WTC11 (cell line): ENCODE measurements at regions not wholly inside any gene's neighbourhood (a gene's known extent, or its start where the extent isn't known, plus 50 kb on each side); places are given as distances from the start of the nearest gene placed in this dataset.

Experiments used
- E2F1 ChIP-seq: sonication (generic); formaldehyde crosslinking; IDR thresholded peaks from 2 replicates; pipeline ENCODE4 v1.8.0; 2022; ENCODE audit warnings: mild to moderate bottlenecking, missing genetic modification reagents
- FOXJ3 ChIP-seq: sonication (generic); formaldehyde crosslinking; IDR thresholded peaks from 2 replicates; pipeline ENCODE4 v1.9.0; 2021; ENCODE audit warnings: missing genetic modification reagents, mild to moderate bottlenecking, borderline replicate concordance
- JUN ChIP-seq: sonication (generic); formaldehyde crosslinking; IDR thresholded peaks from 2 replicates; pipeline ENCODE4 v1.8.0; 2023; ENCODE audit warnings: mild to moderate bottlenecking, missing genetic modification reagents
- RELA ChIP-seq: sonication (generic); formaldehyde crosslinking; IDR thresholded peaks from 2 replicates; pipeline ENCODE4 v1.8.1; 2022; ENCODE audit warnings: missing genetic modification reagents, mild to moderate bottlenecking, borderline replicate concordance
- STAT6 ChIP-seq: sonication (generic); formaldehyde crosslinking; conservative IDR thresholded peaks from 2 replicates; pipeline ENCODE4 v1.8.1; 2023; ENCODE audit warnings: mild to moderate bottlenecking, low read depth, missing genetic modification reagents, moderate library complexity
- TEAD4 ChIP-seq: sonication (generic); formaldehyde crosslinking; IDR thresholded peaks from 2 replicates; pipeline ENCODE4 v1.8.0; 2022; ENCODE audit warnings: mild to moderate bottlenecking, missing genetic modification reagents
- ZNF121 ChIP-seq: sonication (generic); formaldehyde crosslinking; IDR thresholded peaks from 2 replicates; pipeline ENCODE4 v1.8.0; 2023; ENCODE audit warnings: missing genetic modification reagents
- ZNF396 ChIP-seq: fragments of 250-450 bp; sonication (Bioruptor Pico); IDR thresholded peaks from 2 replicates; pipeline ENCODE4 v1.8.0; 2021; ENCODE audit warnings: mild to moderate bottlenecking, moderate library complexity, borderline replicate concordance
- TF ChIP-seq, protein P1 (sequence below): fragments of 200-600 bp; IDR thresholded peaks from 2 replicates; pipeline ENCODE4 v1.8.0; 2022; ENCODE audit warnings: antibody characterized with exemption
- TF ChIP-seq, protein P2 (sequence below): fragments of 250-450 bp; sonication (Bioruptor Pico); IDR thresholded peaks from 2 replicates; pipeline ENCODE4 v1.9.0; 2021; ENCODE audit warnings: mild to moderate bottlenecking
- TF ChIP-seq, protein P3 (sequence below): sonication (generic); formaldehyde crosslinking; IDR thresholded peaks from 2 replicates; pipeline ENCODE4 v1.8.1; 2023; ENCODE audit warnings: mild to moderate bottlenecking, missing genetic modification reagents, moderate library complexity
- TF ChIP-seq, protein P4 (sequence below): sonication (generic); formaldehyde crosslinking; IDR thresholded peaks from 2 replicates; pipeline ENCODE4 v1.8.1; 2023; ENCODE audit warnings: mild to moderate bottlenecking, moderate library complexity, missing genetic modification reagents

DNA sequence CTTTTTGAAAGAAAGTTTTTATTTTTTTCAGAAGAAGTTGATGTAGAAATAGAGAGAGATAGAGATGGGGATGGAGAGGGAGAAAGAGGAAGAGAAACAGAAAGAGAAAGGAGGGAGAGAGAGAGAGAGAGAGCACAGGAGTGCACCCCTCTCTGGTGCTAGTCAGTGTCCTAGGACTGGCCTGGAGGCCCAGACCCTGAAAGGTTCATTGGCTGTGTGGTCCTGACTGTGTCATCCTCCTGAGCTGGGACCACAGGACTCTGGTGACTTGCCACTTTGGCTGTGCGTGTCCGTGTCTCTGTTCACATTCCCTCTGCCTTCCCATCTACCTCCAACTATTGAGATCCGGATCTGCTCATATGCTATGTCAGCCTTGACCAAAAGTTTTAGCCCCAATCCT lies 62.1 kb upstream of the SHH start:
- TF ChIP-seq, protein P1, sequence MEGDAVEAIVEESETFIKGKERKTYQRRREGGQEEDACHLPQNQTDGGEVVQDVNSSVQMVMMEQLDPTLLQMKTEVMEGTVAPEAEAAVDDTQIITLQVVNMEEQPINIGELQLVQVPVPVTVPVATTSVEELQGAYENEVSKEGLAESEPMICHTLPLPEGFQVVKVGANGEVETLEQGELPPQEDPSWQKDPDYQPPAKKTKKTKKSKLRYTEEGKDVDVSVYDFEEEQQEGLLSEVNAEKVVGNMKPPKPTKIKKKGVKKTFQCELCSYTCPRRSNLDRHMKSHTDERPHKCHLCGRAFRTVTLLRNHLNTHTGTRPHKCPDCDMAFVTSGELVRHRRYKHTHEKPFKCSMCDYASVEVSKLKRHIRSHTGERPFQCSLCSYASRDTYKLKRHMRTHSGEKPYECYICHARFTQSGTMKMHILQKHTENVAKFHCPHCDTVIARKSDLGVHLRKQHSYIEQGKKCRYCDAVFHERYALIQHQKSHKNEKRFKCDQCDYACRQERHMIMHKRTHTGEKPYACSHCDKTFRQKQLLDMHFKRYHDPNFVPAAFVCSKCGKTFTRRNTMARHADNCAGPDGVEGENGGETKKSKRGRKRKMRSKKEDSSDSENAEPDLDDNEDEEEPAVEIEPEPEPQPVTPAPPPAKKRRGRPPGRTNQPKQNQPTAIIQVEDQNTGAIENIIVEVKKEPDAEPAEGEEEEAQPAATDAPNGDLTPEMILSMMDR = no peak
- no peak for TF ChIP-seq JUN
- TF ChIP-seq ZNF121 = no peak
- TF ChIP-seq STAT6 (CRISPR knock-in tag) = no peak
- no peak for TF ChIP-seq ZNF396 (CRISPR knock-in tag)
- TF ChIP-seq, protein P2, sequence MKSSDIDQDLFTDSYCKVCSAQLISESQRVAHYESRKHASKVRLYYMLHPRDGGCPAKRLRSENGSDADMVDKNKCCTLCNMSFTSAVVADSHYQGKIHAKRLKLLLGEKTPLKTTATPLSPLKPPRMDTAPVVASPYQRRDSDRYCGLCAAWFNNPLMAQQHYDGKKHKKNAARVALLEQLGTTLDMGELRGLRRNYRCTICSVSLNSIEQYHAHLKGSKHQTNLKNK (CRISPR knock-in tag) = no peak
- TF ChIP-seq FOXJ3 = no peak
- TF ChIP-seq, protein P3, sequence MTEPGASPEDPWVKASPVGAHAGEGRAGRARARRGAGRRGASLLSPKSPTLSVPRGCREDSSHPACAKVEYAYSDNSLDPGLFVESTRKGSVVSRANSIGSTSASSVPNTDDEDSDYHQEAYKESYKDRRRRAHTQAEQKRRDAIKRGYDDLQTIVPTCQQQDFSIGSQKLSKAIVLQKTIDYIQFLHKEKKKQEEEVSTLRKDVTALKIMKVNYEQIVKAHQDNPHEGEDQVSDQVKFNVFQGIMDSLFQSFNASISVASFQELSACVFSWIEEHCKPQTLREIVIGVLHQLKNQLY (CRISPR knock-in tag) = no peak
- TF ChIP-seq TEAD4 (CRISPR knock-in tag) = no peak
- TF ChIP-seq E2F1 = no peak
- TF ChIP-seq RELA (CRISPR knock-in tag) = no peak
- TF ChIP-seq, protein P4, sequence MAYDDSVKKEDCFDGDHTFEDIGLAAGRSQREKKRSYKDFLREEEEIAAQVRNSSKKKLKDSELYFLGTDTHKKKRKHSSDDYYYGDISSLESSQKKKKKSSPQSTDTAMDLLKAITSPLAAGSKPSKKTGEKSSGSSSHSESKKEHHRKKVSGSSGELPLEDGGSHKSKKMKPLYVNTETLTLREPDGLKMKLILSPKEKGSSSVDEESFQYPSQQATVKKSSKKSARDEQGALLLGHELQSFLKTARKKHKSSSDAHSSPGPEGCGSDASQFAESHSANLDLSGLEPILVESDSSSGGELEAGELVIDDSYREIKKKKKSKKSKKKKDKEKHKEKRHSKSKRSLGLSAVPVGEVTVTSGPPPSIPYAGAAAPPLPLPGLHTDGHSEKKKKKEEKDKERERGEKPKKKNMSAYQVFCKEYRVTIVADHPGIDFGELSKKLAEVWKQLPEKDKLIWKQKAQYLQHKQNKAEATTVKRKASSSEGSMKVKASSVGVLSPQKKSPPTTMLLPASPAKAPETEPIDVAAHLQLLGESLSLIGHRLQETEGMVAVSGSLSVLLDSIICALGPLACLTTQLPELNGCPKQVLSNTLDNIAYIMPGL = no peak
